NCI-H146 (cell line): ENCODE measurements at regions not wholly inside any gene's neighbourhood (a gene's known extent, or its start where the extent isn't known, plus 50 kb on each side); places are given as distances from the start of the nearest gene placed in this dataset.

Experiments
- DNase-seq: peaks from one replicate; lab custom pipeline; 2025; lab: John Stamatoyannopoulos, UW

GRCh38 chr2:150542692-150543091 is 55.2 kb upstream of the RND3 start:
- DNase-seq = no peak

DNA sequence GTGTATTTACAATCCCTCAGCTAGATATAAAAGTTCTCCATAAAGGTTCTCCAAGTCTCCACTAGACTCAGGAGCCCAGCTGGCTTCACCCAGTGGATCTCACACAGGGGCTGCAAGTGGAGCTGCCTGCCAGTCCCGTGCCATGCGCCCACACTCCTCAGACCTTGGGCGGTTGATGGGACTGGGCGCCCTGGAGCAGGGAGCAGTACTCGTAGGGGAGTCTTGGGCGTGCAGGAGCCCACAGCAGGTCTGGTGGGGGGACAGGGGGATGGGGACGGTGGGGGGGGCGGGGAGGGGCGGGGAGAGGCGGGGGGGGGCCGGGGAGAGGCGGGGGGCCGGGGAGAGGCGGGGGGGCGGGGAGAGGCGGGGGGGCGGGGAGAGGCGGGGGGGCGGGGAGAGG is 54.7 kb upstream of the RND3 start:
- DNase-seq = no peak

- no peak for DNase-seq
Observed at GRCh38 chr2:150538651-150539201, 51.3 kb upstream of the RND3 start.
